NCI-H1105 treated with DMSO at 0.1 percent for 48 hours (cell line): ENCODE measurements at regions not wholly inside any gene's neighbourhood (a gene's known extent, or its start where the extent isn't known, plus 50 kb on each side); places are given as distances from the start of the nearest gene placed in this dataset.
"Not testable (repeated sequence)": the region's sequence is repeated elsewhere in the genome, so short reads cannot be mapped to it uniquely, and the experiment has no call there.

Source experiments
- DNase-seq: peaks from one replicate; lab custom pipeline; 2025; lab: John Stamatoyannopoulos, UW

- no peak for DNase-seq
These were observed 299.0 kb upstream of the MBL2 start for GRCh38 chr10:53071505-53072125.

- no peak for DNase-seq
These were observed 296.4 kb upstream of the MBL2 start for GRCh38 chr10:53069013-53069412.

GRCh38 chr10:53064614-53065013 lies 292.0 kb upstream of the MBL2 start:
- DNase-seq, result no peak

- DNase-seq, result no peak
These were observed 291.2 kb upstream of the MBL2 start for GRCh38 chr10:53063805-53064204.

- no peak for DNase-seq
These were observed 280.1 kb upstream of the MBL2 start for GRCh38 chr10:53052521-53053164.

GRCh38 chr10:53045315-53045714 lies 272.7 kb upstream of the MBL2 start:
- no peak for DNase-seq

GRCh38 chr10:53035823-53036222 lies 263.2 kb upstream of the MBL2 start:
- not testable (repeated sequence) for DNase-seq

GRCh38 chr10:53033396-53033795 lies 260.8 kb upstream of the MBL2 start:
- DNase-seq, result no peak

- not testable (repeated sequence) for DNase-seq
These were observed 257.6 kb upstream of the MBL2 start for GRCh38 chr10:53029872-53030849.

- no peak for DNase-seq
These were observed 256.9 kb upstream of the MBL2 start for GRCh38 chr10:53029449-53029848.

- DNase-seq, result not testable (repeated sequence)
These were observed 253.2 kb upstream of the MBL2 start for GRCh38 chr10:53025765-53026164.

- DNase-seq, result no peak
These were observed 252.7 kb upstream of the MBL2 start for GRCh38 chr10:53025172-53025711.

- no peak for DNase-seq
These were observed 250.8 kb upstream of the MBL2 start for GRCh38 chr10:53023411-53023810.

GRCh38 chr10:53022611-53023088 lies 250.1 kb upstream of the MBL2 start:
- no peak for DNase-seq

- DNase-seq, result no peak
These were observed 240.7 kb upstream of the MBL2 start for GRCh38 chr10:53013201-53013810.

- no peak for DNase-seq
These were observed 237.7 kb upstream of the MBL2 start for GRCh38 chr10:53009961-53010907.

GRCh38 chr10:53007527-53007842 lies 234.9 kb upstream of the MBL2 start:
- DNase-seq, result no peak

GRCh38 chr10:53006663-53007526 lies 234.3 kb upstream of the MBL2 start:
- no peak for DNase-seq

GRCh38 chr10:53005612-53006345 lies 233.2 kb upstream of the MBL2 start:
- DNase-seq, result no peak
